ENCODE measurements at regions not wholly inside any gene's neighbourhood (a gene's known extent, or its start where the extent isn't known, plus 50 kb on each side); places are given as distances from the start of the nearest gene placed in this dataset.

DNA sequence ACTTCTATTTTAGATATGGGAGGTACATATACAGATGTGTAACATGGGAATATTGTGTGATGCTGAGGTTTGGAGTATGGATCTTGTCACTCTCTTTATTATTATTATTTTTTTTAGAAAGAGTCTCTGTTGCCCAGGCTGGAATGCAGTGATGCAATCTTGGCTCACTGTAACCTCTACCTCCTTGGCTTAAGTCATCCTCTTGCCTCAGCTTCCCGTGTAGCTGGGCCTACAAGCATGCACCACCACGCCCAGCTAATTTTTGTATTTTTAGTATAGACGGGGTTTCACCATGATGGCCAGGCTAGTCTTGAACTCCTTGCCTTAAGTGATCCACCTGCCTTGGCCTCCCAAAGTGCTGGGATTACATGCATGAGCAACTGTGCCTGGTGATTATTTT lies 138.4 kb upstream of the SLC28A3 start:
- TF ChIP-seq ZNF274 (IDR thresholded peaks at IDR 0.05; ENCODE audit: low read depth, low read length) (no peak), SUZ12 (IDR thresholded peaks at IDR 0.05; ENCODE audit: extremely low read depth, insufficient read depth, insufficient read length) (no peak), YY1 (IDR thresholded peaks at IDR 0.05; ENCODE audit: insufficient read depth, insufficient read length) (no peak)
- 0 out of 2 replicates have a peak, but pooled peaks cover 3% of the 10 kb centered on the region for H3K9me3 ChIP-seq (ENCODE audit: insufficient read depth, low read length)
- DNase-seq (ENCODE audit: low read depth, low spot score): no peak
- H3K27me3 ChIP-seq (ENCODE audit: insufficient read depth, insufficient read length): no peaks in the 10 kb centered on the region
- H3K9ac ChIP-seq (ENCODE audit: insufficient read length, low read depth): no peak overlapping the region
- no peaks in the 10 kb centered on the region for H3K36me3 ChIP-seq (ENCODE audit: insufficient read depth, insufficient read length, low read length)
- H3K4me3 ChIP-seq (ENCODE audit: insufficient read length, low read depth): no peak overlapping the region
- H3K4me1 ChIP-seq (ENCODE audit: insufficient read depth, insufficient read length): no peaks in the 10 kb centered on the region

DNA sequence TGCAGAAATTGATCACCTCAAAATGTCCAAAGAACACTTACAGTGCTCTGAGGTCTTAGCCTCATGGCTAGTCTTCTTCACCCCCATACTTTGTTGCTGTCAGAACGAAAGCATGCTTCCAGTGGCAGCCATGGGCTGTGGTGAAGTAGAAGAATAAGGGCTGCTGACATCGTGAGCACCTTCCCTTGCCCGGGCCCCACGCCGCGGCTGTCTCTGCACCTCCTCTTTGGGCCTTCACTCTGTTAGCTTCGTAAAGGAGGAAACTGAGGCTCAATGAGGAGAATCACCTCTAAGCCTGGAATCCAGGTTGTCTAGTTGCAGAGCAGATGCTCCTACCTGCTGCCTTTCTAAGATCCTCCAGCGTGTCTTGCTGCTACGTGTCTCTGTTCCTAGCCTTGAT lies 139.5 kb upstream of the SLC28A3 start:
- Histone ChIP-seq H3K36me3 (ENCODE audit: insufficient read depth, insufficient read length, low read length) (no peaks in the 10 kb centered on the region), H3K27me3 (ENCODE audit: insufficient read depth, insufficient read length) (no peaks in the 10 kb centered on the region), H3K9me3 (ENCODE audit: insufficient read depth, low read length) (no peaks in the 10 kb centered on the region), H3K4me1 (ENCODE audit: insufficient read depth, insufficient read length) (no peaks in the 10 kb centered on the region), H3K4me3 (ENCODE audit: insufficient read length, low read depth) (no peak overlapping the region), H3K9ac (ENCODE audit: insufficient read length, low read depth) (no peak overlapping the region)
- no peak for DNase-seq (ENCODE audit: low read depth, low spot score)
- no peak for TF ChIP-seq ZNF274 (IDR thresholded peaks at IDR 0.05; ENCODE audit: low read depth, low read length)
- no peak for TF ChIP-seq YY1 (IDR thresholded peaks at IDR 0.05; ENCODE audit: insufficient read depth, insufficient read length)
- no peak for TF ChIP-seq SUZ12 (IDR thresholded peaks at IDR 0.05; ENCODE audit: extremely low read depth, insufficient read depth, insufficient read length)

- no peak overlapping the region for H3K9ac ChIP-seq (ENCODE audit: insufficient read length, low read depth)
- TF ChIP-seq YY1 (IDR thresholded peaks at IDR 0.05; ENCODE audit: insufficient read depth, insufficient read length) (no peak), ZNF274 (IDR thresholded peaks at IDR 0.05; ENCODE audit: low read depth, low read length) (no peak), SUZ12 (IDR thresholded peaks at IDR 0.05; ENCODE audit: extremely low read depth, insufficient read depth, insufficient read length) (no peak)
- no peaks in the 10 kb centered on the region for H3K4me1 ChIP-seq (ENCODE audit: insufficient read depth, insufficient read length)
- no peaks in the 10 kb centered on the region for H3K36me3 ChIP-seq (ENCODE audit: insufficient read depth, insufficient read length, low read length)
- DNase-seq (ENCODE audit: low read depth, low spot score): no peak
- H3K9me3 ChIP-seq (ENCODE audit: insufficient read depth, low read length): no peaks in the 10 kb centered on the region
- H3K27me3 ChIP-seq (ENCODE audit: insufficient read depth, insufficient read length): no peaks in the 10 kb centered on the region
- H3K4me3 ChIP-seq (ENCODE audit: insufficient read length, low read depth): no peak overlapping the region
Measured at GRCh38 chr9:84481231-84481630, 140.7 kb upstream of the SLC28A3 start.

DNA sequence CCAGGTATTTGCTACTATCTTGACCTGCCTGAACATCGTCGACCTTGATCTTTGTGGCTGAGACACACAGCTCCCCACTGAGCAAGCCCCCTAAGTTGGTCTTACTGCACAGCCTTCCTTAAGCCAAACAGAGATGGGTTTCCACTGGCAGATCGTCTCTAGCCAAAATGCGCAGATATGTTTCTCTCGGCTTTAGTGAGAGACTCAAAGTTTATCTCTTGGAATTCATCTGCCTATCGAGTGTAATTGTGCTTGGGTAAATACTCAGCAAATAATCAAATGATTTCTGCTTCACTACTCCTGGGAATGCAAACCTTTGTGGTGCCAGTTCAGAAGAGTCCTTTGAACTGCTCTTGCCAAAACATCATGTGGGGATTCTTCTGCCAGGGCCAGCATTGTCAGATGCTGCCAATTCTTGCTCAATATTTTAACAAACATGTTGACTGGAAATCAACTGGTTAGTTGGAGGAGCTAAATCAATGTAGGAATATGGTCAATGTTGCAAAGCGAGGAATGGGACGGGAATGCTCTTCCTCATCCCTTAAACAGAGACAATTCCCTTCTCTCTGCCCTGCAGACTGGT lies 141.2 kb upstream of the SLC28A3 start:
- Histone ChIP-seq H3K27me3 (ENCODE audit: insufficient read depth, insufficient read length) (no peaks in the 10 kb centered on the region), H3K9me3 (ENCODE audit: insufficient read depth, low read length) (no peaks in the 10 kb centered on the region), H3K4me1 (ENCODE audit: insufficient read depth, insufficient read length) (no peaks in the 10 kb centered on the region), H3K4me3 (ENCODE audit: insufficient read length, low read depth) (no peak overlapping the region), H3K36me3 (ENCODE audit: insufficient read depth, insufficient read length, low read length) (no peaks in the 10 kb centered on the region), H3K9ac (ENCODE audit: insufficient read length, low read depth) (no peak overlapping the region)
- no peak for DNase-seq (ENCODE audit: low read depth, low spot score)
- TF ChIP-seq ZNF274 (IDR thresholded peaks at IDR 0.05; ENCODE audit: low read depth, low read length) (no peak), YY1 (IDR thresholded peaks at IDR 0.05; ENCODE audit: insufficient read depth, insufficient read length) (no peak), SUZ12 (IDR thresholded peaks at IDR 0.05; ENCODE audit: extremely low read depth, insufficient read depth, insufficient read length) (no peak)

DNA sequence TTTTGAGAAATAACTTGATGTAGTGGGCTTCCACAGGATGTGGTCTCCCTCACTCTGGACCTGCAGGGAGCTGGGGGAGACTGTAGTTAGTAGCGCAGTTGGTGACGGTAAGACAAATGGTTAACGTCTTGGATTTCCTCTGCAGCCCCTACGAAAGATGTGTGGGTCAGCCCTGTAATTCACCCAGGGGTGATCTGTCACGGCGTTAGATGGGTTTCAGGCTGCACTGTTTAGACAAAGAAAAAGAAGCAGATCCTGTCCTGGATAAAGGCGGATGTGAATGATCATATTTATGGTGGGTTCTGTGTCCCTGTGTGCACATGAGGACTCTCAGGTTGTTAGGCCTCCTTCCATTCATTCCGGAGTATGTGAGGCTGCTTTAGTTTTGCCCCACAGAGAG lies 142.0 kb upstream of the SLC28A3 start:
- TF ChIP-seq YY1 (IDR thresholded peaks at IDR 0.05; ENCODE audit: insufficient read depth, insufficient read length) (no peak), SUZ12 (IDR thresholded peaks at IDR 0.05; ENCODE audit: extremely low read depth, insufficient read depth, insufficient read length) (no peak), ZNF274 (IDR thresholded peaks at IDR 0.05; ENCODE audit: low read depth, low read length) (no peak)
- Histone ChIP-seq H3K9me3 (ENCODE audit: insufficient read depth, low read length) (no peaks in the 10 kb centered on the region), H3K36me3 (ENCODE audit: insufficient read depth, insufficient read length, low read length) (no peaks in the 10 kb centered on the region), H3K9ac (ENCODE audit: insufficient read length, low read depth) (no peak overlapping the region), H3K4me1 (ENCODE audit: insufficient read depth, insufficient read length) (no peaks in the 10 kb centered on the region), H3K27me3 (ENCODE audit: insufficient read depth, insufficient read length) (no peaks in the 10 kb centered on the region), H3K4me3 (ENCODE audit: insufficient read length, low read depth) (no peak overlapping the region)
- no peak for DNase-seq (ENCODE audit: low read depth, low spot score)

DNA sequence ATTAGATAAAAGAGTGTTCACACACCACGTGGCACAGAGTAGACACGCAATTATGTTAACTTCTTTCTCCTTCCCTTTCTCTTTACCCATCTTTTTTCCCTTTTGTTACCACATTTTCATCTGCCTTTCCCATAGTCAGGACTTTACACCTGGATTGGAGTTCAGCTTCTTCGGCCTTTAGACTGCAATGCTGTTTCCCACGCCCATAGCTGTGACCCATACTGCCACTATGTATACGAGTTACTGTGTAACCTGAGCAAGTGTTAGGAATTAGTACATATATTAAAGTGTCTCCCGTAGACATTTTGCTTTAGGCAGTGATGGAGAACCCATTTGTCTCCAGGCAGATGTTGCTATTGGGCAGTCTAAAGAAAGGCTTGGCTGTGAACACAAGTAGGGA lies 143.6 kb upstream of the SLC28A3 start:
- no peaks in the 10 kb centered on the region for H3K36me3 ChIP-seq (ENCODE audit: insufficient read depth, insufficient read length, low read length)
- no peaks in the 10 kb centered on the region for H3K4me1 ChIP-seq (ENCODE audit: insufficient read depth, insufficient read length)
- H3K9me3 ChIP-seq (ENCODE audit: insufficient read depth, low read length): no peaks in the 10 kb centered on the region
- TF ChIP-seq YY1 (IDR thresholded peaks at IDR 0.05; ENCODE audit: insufficient read depth, insufficient read length) (no peak), ZNF274 (IDR thresholded peaks at IDR 0.05; ENCODE audit: low read depth, low read length) (no peak)
- DNase-seq (ENCODE audit: low read depth, low spot score): no peak
- H3K27me3 ChIP-seq (ENCODE audit: insufficient read depth, insufficient read length): no peaks in the 10 kb centered on the region
- H3K4me3 ChIP-seq (ENCODE audit: insufficient read length, low read depth): no peak overlapping the region
- H3K9ac ChIP-seq (ENCODE audit: insufficient read length, low read depth): no peak overlapping the region

GRCh38 chr9:84485539-84485938 lies 145.0 kb upstream of the SLC28A3 start:
- no peak for TF ChIP-seq ZNF274 (IDR thresholded peaks at IDR 0.05; ENCODE audit: low read depth, low read length)
- TF ChIP-seq YY1 (IDR thresholded peaks at IDR 0.05; ENCODE audit: insufficient read depth, insufficient read length): no peak
- no peak for TF ChIP-seq SUZ12 (IDR thresholded peaks at IDR 0.05; ENCODE audit: extremely low read depth, insufficient read depth, insufficient read length)
- no peak overlapping the region for H3K4me3 ChIP-seq (ENCODE audit: insufficient read length, low read depth)
- no peaks in the 10 kb centered on the region for H3K27me3 ChIP-seq (ENCODE audit: insufficient read depth, insufficient read length)
- no peaks in the 10 kb centered on the region for H3K4me1 ChIP-seq (ENCODE audit: insufficient read depth, insufficient read length)
- DNase-seq (ENCODE audit: low read depth, low spot score): no peak
- no peaks in the 10 kb centered on the region for H3K36me3 ChIP-seq (ENCODE audit: insufficient read depth, insufficient read length, low read length)
- H3K9me3 ChIP-seq (ENCODE audit: insufficient read depth, low read length): no peaks in the 10 kb centered on the region
- no peak overlapping the region for H3K9ac ChIP-seq (ENCODE audit: insufficient read length, low read depth)

All from NT2/D1 (cell line).